Suprapubic skin (tissue), 4 donors: ENCODE measurements at regions not wholly inside any gene's neighbourhood (a gene's known extent, or its start where the extent isn't known, plus 50 kb on each side); places are given as distances from the start of the nearest gene placed in this dataset.

Experiments
- POLR2A ChIP-seq, 2 donors: fragments of 450-650 bp; IDR thresholded peaks; one replicate each; pipeline ENCODE4 v1.6.1; 2017; ENCODE audit warnings: antibody characterized with exemption in 2 of 2, mild to moderate bottlenecking in 2 of 2, moderate library complexity in 2 of 2
- POLR2AphosphoS5 ChIP-seq, 3 donors: sonication (generic); formaldehyde crosslinking; IDR thresholded peaks; one replicate each; pipeline ENCODE4 v1.6.1; 2017; ENCODE audit warnings: antibody characterized with exemption in 3 of 3
- TF ChIP-seq, protein P1 (sequence below), 2 donors: fragments of 200-600 bp in 1 of 2; fragments of 450-650 bp in 1 of 2; sonication (generic) in 1 of 2; IDR thresholded peaks; one replicate each; pipeline ENCODE4 v1.5.1; 2016 to 2019; ENCODE audit warnings: antibody characterized with exemption in 2 of 2, mild to moderate bottlenecking in 1 of 2, moderate library complexity in 1 of 2

DNA sequence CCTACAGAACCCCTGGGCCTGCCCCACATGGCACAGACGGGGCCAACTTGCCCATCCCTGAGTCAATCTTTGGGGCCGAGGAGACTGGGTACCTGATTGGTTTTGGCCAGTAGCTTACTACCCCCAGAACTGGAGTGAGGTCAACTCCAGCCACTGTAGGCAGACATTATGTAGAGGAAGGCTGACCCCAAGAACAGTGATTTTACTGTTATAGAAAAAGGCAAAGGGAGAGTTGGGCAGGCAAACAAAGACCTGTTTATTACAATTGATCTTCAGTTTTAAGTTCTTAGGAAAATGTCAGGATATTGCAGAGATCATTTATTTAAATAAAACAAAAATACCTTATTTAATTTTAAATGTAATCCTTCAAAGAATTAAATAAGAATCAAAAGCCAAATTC is 653.8 kb downstream of the NPHP4 start:
- TF ChIP-seq, protein P1, sequence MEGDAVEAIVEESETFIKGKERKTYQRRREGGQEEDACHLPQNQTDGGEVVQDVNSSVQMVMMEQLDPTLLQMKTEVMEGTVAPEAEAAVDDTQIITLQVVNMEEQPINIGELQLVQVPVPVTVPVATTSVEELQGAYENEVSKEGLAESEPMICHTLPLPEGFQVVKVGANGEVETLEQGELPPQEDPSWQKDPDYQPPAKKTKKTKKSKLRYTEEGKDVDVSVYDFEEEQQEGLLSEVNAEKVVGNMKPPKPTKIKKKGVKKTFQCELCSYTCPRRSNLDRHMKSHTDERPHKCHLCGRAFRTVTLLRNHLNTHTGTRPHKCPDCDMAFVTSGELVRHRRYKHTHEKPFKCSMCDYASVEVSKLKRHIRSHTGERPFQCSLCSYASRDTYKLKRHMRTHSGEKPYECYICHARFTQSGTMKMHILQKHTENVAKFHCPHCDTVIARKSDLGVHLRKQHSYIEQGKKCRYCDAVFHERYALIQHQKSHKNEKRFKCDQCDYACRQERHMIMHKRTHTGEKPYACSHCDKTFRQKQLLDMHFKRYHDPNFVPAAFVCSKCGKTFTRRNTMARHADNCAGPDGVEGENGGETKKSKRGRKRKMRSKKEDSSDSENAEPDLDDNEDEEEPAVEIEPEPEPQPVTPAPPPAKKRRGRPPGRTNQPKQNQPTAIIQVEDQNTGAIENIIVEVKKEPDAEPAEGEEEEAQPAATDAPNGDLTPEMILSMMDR (IDR thresholded peaks at IDR 0.05), result no peak
- TF ChIP-seq POLR2AphosphoS5 (IDR thresholded peaks at IDR 0.05) (no peak), POLR2A (IDR thresholded peaks at IDR 0.05) (no peak)
